Activated CD4-positive, alpha-beta T cell treated with anti-CD3 and anti-CD28 coated beads, Interleukin-2, amount 10 ng/mL, durations not matched to agents 24 days and 14 days (primary cell): ENCODE measurements at regions not wholly inside any gene's neighbourhood (a gene's known extent, or its start where the extent isn't known, plus 50 kb on each side); places are given as distances from the start of the nearest gene placed in this dataset.

Experiments
- DNase-seq: peaks from one replicate; pipeline ENCODE4 v3.0.0; 2022
- H3K27ac Mint-ChIP-seq: one replicate; pipeline ENCODE4 v1.8.0; 2022; ENCODE audit warnings: mild to moderate bottlenecking, mixed read lengths
- H3K27me3 Mint-ChIP-seq: one replicate; pipeline ENCODE4 v1.8.0; 2022; ENCODE audit warnings: mixed read lengths
- H3K36me3 Mint-ChIP-seq: one replicate; pipeline ENCODE4 v1.8.0; 2022; ENCODE audit warnings: low read depth, mild to moderate bottlenecking, mixed read lengths
- H3K4me1 Mint-ChIP-seq: one replicate; pipeline ENCODE4 v1.8.0; 2021; ENCODE audit warnings: mixed read lengths
- H3K4me3 Mint-ChIP-seq: one replicate; pipeline ENCODE4 v1.8.0; 2022; ENCODE audit warnings: mild to moderate bottlenecking, moderate library complexity, mixed read lengths
- H3K9me3 Mint-ChIP-seq: one replicate; pipeline ENCODE4 v1.8.0; 2021; ENCODE audit warnings: mixed read lengths
- intact Hi-C: fragments of 100-400 bp; cut with micrococcal nuclease; formaldehyde crosslinking; loops from one replicate; pipeline ENCODE4 v1.15.1; 2023

- Mint-ChIP-seq H3K27ac (no peak overlapping the region), H3K4me3 (no peak overlapping the region), H3K4me1 (peaks cover 1% of the 10 kb centered on the region), H3K9me3 (no peaks in the 10 kb centered on the region), H3K27me3 (no peaks in the 10 kb centered on the region), H3K36me3 (peaks cover 6% of the 10 kb centered on the region)
- DNase-seq, result no peak
- intact Hi-C loops, result no loop called here
Measured at GRCh38 chr2:10210336-10210735, 87.8 kb downstream of the RRM2 start.

DNA sequence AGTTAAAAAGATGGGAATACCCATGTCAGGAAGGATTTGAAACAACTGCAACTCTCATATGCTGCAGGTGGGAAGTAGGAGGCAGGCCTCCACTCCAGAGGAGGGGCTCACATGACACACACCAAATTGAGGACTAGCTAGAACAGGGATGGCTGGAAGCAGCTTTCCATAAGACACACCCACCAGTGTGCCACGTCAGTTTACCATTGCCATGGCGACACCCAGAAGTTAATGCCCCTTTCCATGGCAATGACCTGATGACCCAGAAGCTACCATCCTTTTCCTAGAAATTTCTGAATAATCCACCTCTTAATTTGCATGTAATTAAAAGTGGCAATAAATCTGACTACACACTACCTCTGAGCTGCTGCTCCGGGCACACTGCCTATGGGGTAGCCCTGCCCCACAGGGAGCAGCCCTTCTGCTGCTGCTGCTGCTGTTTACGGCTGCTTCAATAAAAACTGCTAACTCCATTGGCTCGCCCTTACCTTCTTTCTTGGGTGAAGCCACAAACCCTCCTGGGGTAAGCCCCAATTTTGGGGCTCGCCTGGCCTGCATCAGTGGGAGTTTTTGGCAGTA is 89.4 kb downstream of the RRM2 start:
- no peaks in the 10 kb centered on the region for H3K27me3 Mint-ChIP-seq
- peaks cover 3% of the 10 kb centered on the region for H3K36me3 Mint-ChIP-seq
- DNase-seq, result no peak
- no peaks in the 10 kb centered on the region for H3K9me3 Mint-ChIP-seq
- H3K4me1 Mint-ChIP-seq, result peaks cover 1% of the 10 kb centered on the region
- no peak overlapping the region for H3K27ac Mint-ChIP-seq
- intact Hi-C loops, result no loop called here
- H3K4me3 Mint-ChIP-seq, result no peak overlapping the region

- intact Hi-C loops, result no loop called here
- Mint-ChIP-seq H3K4me3 (no peak overlapping the region), H3K27ac (no peak overlapping the region), H3K27me3 (no peaks in the 10 kb centered on the region), H3K4me1 (peaks cover 1% of the 10 kb centered on the region), H3K9me3 (no peaks in the 10 kb centered on the region), H3K36me3 (no peaks in the 10 kb centered on the region)
- DNase-seq, result no peak
Measured at GRCh38 chr2:10212827-10213226, 89.9 kb upstream of the HPCAL1 start.

GRCh38 chr2:10214179-10214578 is 88.5 kb upstream of the HPCAL1 start:
- intact Hi-C loops, result no loop called here
- Mint-ChIP-seq H3K9me3 (no peaks in the 10 kb centered on the region), H3K4me1 (peaks cover 1% of the 10 kb centered on the region), H3K27me3 (no peaks in the 10 kb centered on the region), H3K36me3 (no peaks in the 10 kb centered on the region), H3K4me3 (no peak overlapping the region), H3K27ac (no peak overlapping the region)
- no peak for DNase-seq

GRCh38 chr2:10215393-10215935 is 87.2 kb upstream of the HPCAL1 start:
- no peaks in the 10 kb centered on the region for H3K9me3 Mint-ChIP-seq
- H3K27me3 Mint-ChIP-seq, result no peaks in the 10 kb centered on the region
- H3K4me1 Mint-ChIP-seq, result peaks cover 1% of the 10 kb centered on the region
- no peak overlapping the region for H3K4me3 Mint-ChIP-seq
- no peak for DNase-seq
- intact Hi-C loops, result no loop called here
- H3K36me3 Mint-ChIP-seq, result no peaks in the 10 kb centered on the region
- H3K27ac Mint-ChIP-seq, result no peak overlapping the region

GRCh38 chr2:10216677-10217488 is 85.8 kb upstream of the HPCAL1 start:
- intact Hi-C loops, result no loop called here
- no peak overlapping the region for H3K4me3 Mint-ChIP-seq
- no peaks in the 10 kb centered on the region for H3K36me3 Mint-ChIP-seq
- no peak for DNase-seq
- H3K9me3 Mint-ChIP-seq, result no peaks in the 10 kb centered on the region
- no peak overlapping the region for H3K27ac Mint-ChIP-seq
- H3K4me1 Mint-ChIP-seq, result peaks cover 1% of the 10 kb centered on the region
- no peaks in the 10 kb centered on the region for H3K27me3 Mint-ChIP-seq

DNA sequence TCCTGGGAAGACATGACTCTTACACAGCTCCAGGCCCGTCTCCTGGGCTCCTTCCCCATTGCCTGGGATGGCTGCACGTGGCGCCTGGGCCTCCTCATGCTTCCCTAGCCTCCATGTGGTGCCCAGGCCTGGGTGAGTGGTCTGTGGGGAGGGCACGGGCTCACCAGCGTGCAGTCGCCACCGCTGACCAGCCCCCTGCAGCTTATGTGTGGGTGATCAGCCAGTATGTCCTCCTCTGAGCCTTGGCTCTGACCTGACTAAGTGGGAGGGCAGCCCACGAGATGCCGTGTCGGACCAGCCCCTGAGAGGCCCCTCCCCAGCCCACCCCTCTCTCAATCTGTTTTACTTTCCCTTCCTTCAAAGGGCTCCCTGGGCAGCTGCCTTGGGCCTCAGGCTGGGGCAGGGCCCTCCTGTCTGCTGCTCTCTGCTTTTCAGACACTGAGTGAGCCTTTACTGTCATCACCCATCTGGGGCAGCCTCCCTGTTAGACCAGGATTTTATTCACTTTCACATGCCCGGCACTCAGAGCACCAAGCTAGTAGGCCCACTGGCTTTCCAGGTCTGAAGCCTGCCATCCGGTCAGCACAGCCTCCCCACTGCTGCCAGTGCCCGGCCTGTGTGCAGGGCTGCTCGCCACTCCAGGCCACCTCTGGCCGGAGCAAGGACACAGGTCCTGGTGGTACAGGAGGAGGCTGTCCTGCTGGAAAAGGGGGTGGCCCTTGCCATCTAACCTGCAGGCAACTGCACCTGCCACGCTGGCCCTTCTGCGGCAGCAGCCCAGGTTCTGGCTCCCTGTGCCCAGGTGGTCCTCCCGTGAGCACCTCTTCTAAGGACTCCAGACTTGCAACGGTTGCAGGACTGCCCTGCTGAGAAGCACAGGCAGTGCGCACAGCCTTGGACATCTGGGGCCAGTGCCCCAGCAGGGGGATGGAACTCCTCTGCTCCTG is 84.9 kb upstream of the HPCAL1 start:
- DNase-seq, result no peak
- H3K9me3 Mint-ChIP-seq, result no peaks in the 10 kb centered on the region
- H3K27me3 Mint-ChIP-seq, result no peaks in the 10 kb centered on the region
- no peaks in the 10 kb centered on the region for H3K36me3 Mint-ChIP-seq
- H3K27ac Mint-ChIP-seq, result no peak overlapping the region
- peaks cover 1% of the 10 kb centered on the region for H3K4me1 Mint-ChIP-seq
- H3K4me3 Mint-ChIP-seq, result no peak overlapping the region
- intact Hi-C loops, result no loop called here

DNA sequence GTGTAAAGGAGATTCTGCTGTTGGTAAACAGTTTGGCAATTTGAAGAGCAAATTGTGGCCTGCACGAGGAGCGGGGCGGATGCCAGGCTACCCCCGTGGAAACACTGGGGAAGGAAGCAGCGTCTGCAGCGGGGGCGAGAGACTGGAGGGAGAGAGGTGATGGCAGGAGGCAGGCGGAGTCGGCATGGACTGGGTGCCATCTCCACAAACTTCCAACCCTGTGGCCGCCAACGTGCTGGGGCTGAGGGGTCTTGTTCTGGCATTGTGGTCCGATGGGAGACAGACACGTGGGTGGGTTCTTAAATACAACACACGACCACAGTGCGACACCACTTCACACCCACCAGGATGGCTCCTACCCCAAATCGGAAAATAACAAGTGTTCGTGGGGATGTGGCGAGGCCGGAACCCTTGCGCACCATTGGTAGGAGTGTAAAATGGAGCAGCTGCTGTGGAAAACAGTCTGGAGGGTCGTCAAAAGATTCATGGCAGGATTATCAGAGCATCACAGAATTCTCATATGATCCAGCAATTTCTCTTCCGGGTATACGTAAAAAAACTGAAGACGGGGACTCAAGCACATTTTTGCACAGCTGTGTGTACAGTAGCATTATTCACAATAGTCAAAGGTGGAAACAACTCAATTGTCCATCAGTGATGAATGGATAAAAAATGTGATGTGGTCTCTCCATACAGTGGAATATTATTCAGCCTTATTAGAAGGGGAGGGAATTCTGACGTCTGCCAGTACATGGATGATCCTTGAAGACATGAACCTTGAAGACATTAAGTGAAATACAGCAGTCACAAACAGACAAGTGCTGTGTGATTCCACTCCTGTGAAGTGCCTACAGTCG is 82.4 kb upstream of the HPCAL1 start:
- H3K4me1 Mint-ChIP-seq, result no peaks in the 10 kb centered on the region
- H3K9me3 Mint-ChIP-seq, result no peaks in the 10 kb centered on the region
- intact Hi-C loops, result no loop called here
- H3K27ac Mint-ChIP-seq, result no peak overlapping the region
- H3K4me3 Mint-ChIP-seq, result no peak overlapping the region
- H3K36me3 Mint-ChIP-seq, result no peaks in the 10 kb centered on the region
- H3K27me3 Mint-ChIP-seq, result no peaks in the 10 kb centered on the region
- no peak for DNase-seq

DNA sequence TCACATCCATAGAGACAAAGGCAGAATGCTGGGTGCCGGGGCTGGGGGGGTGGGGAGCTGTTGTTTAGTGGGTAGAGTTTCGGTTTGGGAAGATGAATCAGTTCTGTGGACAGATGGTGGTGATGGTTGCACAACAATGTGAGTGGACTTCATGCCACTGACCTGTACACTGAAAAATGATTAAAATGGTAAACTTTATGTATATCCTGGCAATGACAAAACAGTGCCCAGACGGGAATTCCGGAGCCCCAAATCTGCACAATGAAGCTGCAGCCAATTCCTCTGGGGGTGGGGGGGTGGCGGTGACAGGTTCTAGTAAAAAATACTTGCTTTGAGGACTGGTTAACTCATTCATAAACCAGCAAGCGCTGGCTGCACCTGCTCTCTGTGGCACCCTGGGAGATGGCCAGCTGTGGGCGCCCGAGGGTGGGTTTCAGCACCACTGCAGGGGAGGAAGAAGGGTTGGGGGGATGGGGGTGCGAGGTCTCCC is 81.8 kb upstream of the HPCAL1 start:
- Mint-ChIP-seq H3K4me3 (no peak overlapping the region), H3K36me3 (no peaks in the 10 kb centered on the region), H3K9me3 (no peaks in the 10 kb centered on the region), H3K27me3 (no peaks in the 10 kb centered on the region), H3K27ac (no peak overlapping the region), H3K4me1 (no peaks in the 10 kb centered on the region)
- DNase-seq, result no peak
- intact Hi-C loops, result no loop called here

- no peaks in the 10 kb centered on the region for H3K27me3 Mint-ChIP-seq
- no peak overlapping the region for H3K4me3 Mint-ChIP-seq
- no peaks in the 10 kb centered on the region for H3K4me1 Mint-ChIP-seq
- intact Hi-C loops, result no loop called here
- no peak for DNase-seq
- no peaks in the 10 kb centered on the region for H3K9me3 Mint-ChIP-seq
- H3K36me3 Mint-ChIP-seq, result no peaks in the 10 kb centered on the region
- H3K27ac Mint-ChIP-seq, result no peak overlapping the region
Measured at GRCh38 chr2:10221443-10221842, 81.3 kb upstream of the HPCAL1 start.

DNA sequence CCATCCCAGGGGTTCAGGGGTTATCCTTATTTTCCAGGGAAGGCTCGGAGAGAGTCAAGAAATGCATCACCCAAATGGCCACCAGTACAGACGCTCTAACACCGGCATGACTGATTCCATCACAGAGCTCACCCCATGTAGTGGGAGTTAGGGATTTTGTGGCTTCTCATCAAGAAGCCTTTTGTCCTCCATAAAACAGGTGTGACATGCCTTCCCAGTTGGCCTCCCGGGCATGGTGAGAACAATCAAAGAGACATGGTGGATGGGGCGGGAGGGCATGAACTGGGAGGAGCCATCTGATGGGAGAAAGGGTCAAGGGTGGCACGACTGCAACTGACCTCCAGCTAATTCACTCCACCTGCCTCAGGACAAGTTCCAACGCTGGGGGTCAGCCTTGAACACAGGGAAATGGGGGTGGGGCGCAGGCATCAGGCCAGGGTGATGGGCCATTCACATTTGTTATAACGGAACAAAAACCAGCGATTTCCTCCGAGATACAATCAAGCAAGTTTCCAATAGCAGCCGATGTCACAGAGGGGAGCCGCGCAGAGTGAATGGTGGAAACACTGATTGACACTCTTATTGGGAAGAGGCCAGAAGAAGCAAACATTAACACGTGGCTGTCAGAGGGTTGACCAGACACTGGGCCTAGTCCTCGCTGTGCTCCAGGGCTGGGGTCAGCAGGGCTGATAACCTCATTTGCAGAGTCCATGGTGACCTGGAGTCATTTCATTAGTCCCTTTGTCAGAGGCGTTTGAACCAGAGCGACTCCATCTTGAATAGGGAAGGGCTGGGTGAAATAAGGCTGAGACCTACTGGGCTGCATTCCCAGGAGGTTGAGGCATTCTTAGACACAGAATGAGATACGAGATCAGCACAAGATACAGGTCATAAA is 80.5 kb upstream of the HPCAL1 start:
- H3K36me3 Mint-ChIP-seq, result no peaks in the 10 kb centered on the region
- no peak for DNase-seq
- no peaks in the 10 kb centered on the region for H3K9me3 Mint-ChIP-seq
- intact Hi-C loops, result no loop called here
- no peak overlapping the region for H3K27ac Mint-ChIP-seq
- H3K27me3 Mint-ChIP-seq, result peaks cover under 1% of the 10 kb centered on the region
- no peak overlapping the region for H3K4me3 Mint-ChIP-seq
- no peaks in the 10 kb centered on the region for H3K4me1 Mint-ChIP-seq

GRCh38 chr2:10223471-10223870 is 79.2 kb upstream of the HPCAL1 start:
- H3K9me3 Mint-ChIP-seq, result no peaks in the 10 kb centered on the region
- no peak overlapping the region for H3K27ac Mint-ChIP-seq
- no peaks in the 10 kb centered on the region for H3K36me3 Mint-ChIP-seq
- DNase-seq, result no peak
- no peaks in the 10 kb centered on the region for H3K4me1 Mint-ChIP-seq
- H3K4me3 Mint-ChIP-seq, result no peak overlapping the region
- peaks cover 6% of the 10 kb centered on the region for H3K27me3 Mint-ChIP-seq
- intact Hi-C loops, result no loop called here
